OCI-LY1 (cell line): ENCODE measurements at regions not wholly inside any gene's neighbourhood (a gene's known extent, or its start where the extent isn't known, plus 50 kb on each side); places are given as distances from the start of the nearest gene placed in this dataset.

Experiments used
- H2AFZ ChIP-seq: fragments of 200-600 bp; sonication (generic), shearing (Covaris generic); 2 replicates; pipeline ENCODE4 v1.6.0; 2014; ENCODE audit warnings: antibody characterized with exemption, mild to moderate bottlenecking, low read length
- H3F3A ChIP-seq: fragments of 200-600 bp; sonication (generic), shearing (Covaris generic); 2 replicates; pipeline ENCODE4 v1.6.0; 2014; ENCODE audit warnings: mild to moderate bottlenecking, antibody characterized with exemption, low read length, moderate library complexity; ENCODE audit not compliant: insufficient read depth
- H3K27ac ChIP-seq: fragments of 200-600 bp; sonication (generic); 2 replicates; pipeline ENCODE4 v1.5.1; 2014; ENCODE audit warnings: low read length, mixed run types, mild to moderate bottlenecking, low read depth; ENCODE audit not compliant: poor library complexity, severe bottlenecking
- H3K27me3 ChIP-seq: fragments of 200-600 bp; sonication (generic); 2 replicates; pipeline ENCODE4 v1.6.0; 2014; ENCODE audit warnings: antibody characterized with exemption, mild to moderate bottlenecking, low read length, moderate library complexity; ENCODE audit not compliant: insufficient read depth
- H3K36me3 ChIP-seq: fragments of 200-600 bp; sonication (generic); 2 replicates; pipeline ENCODE4 v1.6.1; 2014; ENCODE audit warnings: mild to moderate bottlenecking, antibody characterized with exemption, low read length, moderate library complexity, mixed read lengths; ENCODE audit not compliant: insufficient read depth
- H3K4me1 ChIP-seq: fragments of 200-600 bp; sonication (generic); 2 replicates; pipeline ENCODE4 v1.5.1; 2014; ENCODE audit warnings: mild to moderate bottlenecking, low read length, moderate library complexity; ENCODE audit not compliant: insufficient read depth, severe bottlenecking
- H3K4me2 ChIP-seq: fragments of 200-600 bp; sonication (generic), shearing (Covaris generic); 2 replicates; pipeline ENCODE4 v1.6.1; 2014; ENCODE audit warnings: low read length
- H3K4me3 ChIP-seq: fragments of 200-600 bp; sonication (generic); 2 replicates; pipeline ENCODE4 v1.5.1; 2014; ENCODE audit warnings: low read length, low read depth, mild to moderate bottlenecking, mixed read lengths; ENCODE audit not compliant: poor library complexity, severe bottlenecking
- H3K79me2 ChIP-seq: fragments of 200-600 bp; shearing (Covaris generic); 2 replicates; pipeline ENCODE4 v1.6.1; 2016; ENCODE audit warnings: mixed run types, low read length, mixed read lengths; ENCODE audit not compliant: insufficient read depth
- H3K9ac ChIP-seq: fragments of 200-600 bp; sonication (generic), shearing (Covaris generic); 2 replicates; pipeline ENCODE4 v1.6.1; 2014; ENCODE audit warnings: mild to moderate bottlenecking, low read length, mixed read lengths
- H3K9me2 ChIP-seq: fragments of 200-600 bp; sonication (generic), shearing (Covaris generic); 2 replicates; pipeline ENCODE4 v1.6.1; 2014; ENCODE audit warnings: low read depth, mild to moderate bottlenecking, low read length, mixed read lengths
- H3K9me3 ChIP-seq: fragments of 200-600 bp; shearing (Covaris generic); 2 replicates; pipeline ENCODE4 v1.6.1; 2014; ENCODE audit warnings: low read length, mixed read lengths
- H4K20me1 ChIP-seq: fragments of 200-600 bp; sonication (generic), shearing (Covaris generic); 2 replicates; pipeline ENCODE4 v1.6.0; 2016; ENCODE audit warnings: mild to moderate bottlenecking, low read length; ENCODE audit not compliant: insufficient read depth
- EZH2 ChIP-seq: fragments of 200-600 bp; sonication (generic), shearing (Covaris generic); IDR thresholded peaks from 2 replicates; pipeline ENCODE4 v1.8.0; 2017; ENCODE audit warnings: borderline replicate concordance, mixed run types, mild to moderate bottlenecking, antibody characterized with exemption, low read length, moderate library complexity, mixed read lengths
- TF ChIP-seq, protein P1 (sequence below): fragments of 200-600 bp; sonication (generic), shearing (Covaris generic); IDR thresholded peaks from 2 replicates; pipeline ENCODE4 v1.5.1; 2017; ENCODE audit warnings: mild to moderate bottlenecking, antibody characterized with exemption, low read length, moderate library complexity, mixed read lengths

GRCh38 chr3:166879661-166880060, 500.4 kb downstream of the ZBBX start:
- no peaks in the 10 kb centered on the region for H3K27me3 ChIP-seq
- H3K9me2 ChIP-seq, result no peaks in the 10 kb centered on the region
- no peak overlapping the region for H3K4me3 ChIP-seq
- TF ChIP-seq, protein P1, sequence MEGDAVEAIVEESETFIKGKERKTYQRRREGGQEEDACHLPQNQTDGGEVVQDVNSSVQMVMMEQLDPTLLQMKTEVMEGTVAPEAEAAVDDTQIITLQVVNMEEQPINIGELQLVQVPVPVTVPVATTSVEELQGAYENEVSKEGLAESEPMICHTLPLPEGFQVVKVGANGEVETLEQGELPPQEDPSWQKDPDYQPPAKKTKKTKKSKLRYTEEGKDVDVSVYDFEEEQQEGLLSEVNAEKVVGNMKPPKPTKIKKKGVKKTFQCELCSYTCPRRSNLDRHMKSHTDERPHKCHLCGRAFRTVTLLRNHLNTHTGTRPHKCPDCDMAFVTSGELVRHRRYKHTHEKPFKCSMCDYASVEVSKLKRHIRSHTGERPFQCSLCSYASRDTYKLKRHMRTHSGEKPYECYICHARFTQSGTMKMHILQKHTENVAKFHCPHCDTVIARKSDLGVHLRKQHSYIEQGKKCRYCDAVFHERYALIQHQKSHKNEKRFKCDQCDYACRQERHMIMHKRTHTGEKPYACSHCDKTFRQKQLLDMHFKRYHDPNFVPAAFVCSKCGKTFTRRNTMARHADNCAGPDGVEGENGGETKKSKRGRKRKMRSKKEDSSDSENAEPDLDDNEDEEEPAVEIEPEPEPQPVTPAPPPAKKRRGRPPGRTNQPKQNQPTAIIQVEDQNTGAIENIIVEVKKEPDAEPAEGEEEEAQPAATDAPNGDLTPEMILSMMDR, result no peak
- no peak for TF ChIP-seq EZH2
- H3K27ac ChIP-seq, result no peak overlapping the region
- H3K36me3 ChIP-seq, result no peaks in the 10 kb centered on the region
- no peaks in the 10 kb centered on the region for H3K79me2 ChIP-seq
- no peak overlapping the region for H2AFZ ChIP-seq
- H3K9me3 ChIP-seq, result no peaks in the 10 kb centered on the region
- H4K20me1 ChIP-seq, result no peaks in the 10 kb centered on the region
- H3K9ac ChIP-seq, result no peak overlapping the region
- no peak overlapping the region for H3K4me2 ChIP-seq
- H3F3A ChIP-seq, result no peaks in the 10 kb centered on the region; the same call in 1 of the 2 replicates
- no peaks in the 10 kb centered on the region for H3K4me1 ChIP-seq

GRCh38 chr3:166877971-166878370, 502.1 kb downstream of the ZBBX start:
- Histone ChIP-seq H3K9me3 (no peaks in the 10 kb centered on the region), H3K9ac (no peak overlapping the region), H3K9me2 (no peaks in the 10 kb centered on the region), H3K4me1 (no peaks in the 10 kb centered on the region), H2AFZ (no peak overlapping the region), H4K20me1 (no peaks in the 10 kb centered on the region), H3K4me3 (no peak overlapping the region), H3K4me2 (no peak overlapping the region), H3K27ac (no peak overlapping the region), H3K36me3 (no peaks in the 10 kb centered on the region), H3F3A (no peaks in the 10 kb centered on the region; the same call in 1 of the 2 replicates), H3K79me2 (no peaks in the 10 kb centered on the region), H3K27me3 (no peaks in the 10 kb centered on the region)
- TF ChIP-seq, protein P1, result no peak
- TF ChIP-seq EZH2, result no peak

DNA sequence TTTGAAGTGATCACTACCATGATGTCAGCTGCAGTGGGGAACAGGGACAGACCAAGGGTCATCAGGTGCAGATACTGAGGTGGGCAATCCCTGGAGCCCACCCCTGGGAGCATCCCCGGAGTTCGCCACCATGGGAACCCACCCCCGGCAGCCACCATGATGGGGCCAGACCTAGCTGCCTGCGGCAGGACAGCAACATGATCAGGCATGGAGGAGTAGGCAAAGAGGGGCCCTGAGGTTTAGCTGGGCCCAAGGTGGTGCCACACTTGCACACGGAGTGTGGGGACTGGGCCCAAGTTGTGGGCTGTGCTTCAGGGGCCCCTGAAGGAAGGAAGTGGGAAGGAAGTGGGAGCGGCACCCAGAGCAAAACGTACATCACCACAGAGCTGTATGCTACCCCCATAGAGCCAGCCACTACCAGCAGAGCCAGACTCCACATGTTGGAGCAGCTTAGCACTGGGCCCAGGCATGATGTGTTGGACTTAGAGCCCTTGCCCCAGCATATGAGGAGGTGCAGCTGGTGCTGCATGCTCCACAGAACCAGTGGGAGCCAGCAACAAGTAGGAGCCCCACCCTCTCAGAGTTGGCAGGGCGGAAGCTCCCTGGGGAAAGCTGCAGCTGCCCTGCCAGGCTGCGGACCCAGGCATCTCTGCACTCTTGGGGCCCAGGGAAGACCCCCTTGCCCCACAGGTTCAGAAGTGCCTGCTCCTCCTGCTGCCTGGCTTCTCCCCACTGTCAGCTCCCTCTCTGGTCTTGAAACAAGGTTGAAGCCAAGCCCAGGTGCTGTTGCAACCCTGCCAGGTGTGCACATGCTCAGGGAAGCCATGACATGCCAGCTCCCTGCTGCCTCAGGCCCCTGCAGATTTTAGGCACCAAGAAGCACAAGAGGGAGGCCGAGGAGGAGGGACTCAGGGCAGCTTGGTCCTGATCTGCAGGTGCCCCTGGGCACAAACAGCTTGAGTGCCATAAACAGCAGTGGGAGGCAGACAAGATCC, 515.3 kb downstream of the ZBBX start:
- Histone ChIP-seq H3K27ac (no peak overlapping the region), H2AFZ (no peak overlapping the region)

More for the DNA sequence above, 515.3 kb downstream of the ZBBX start:
- no peaks in the 10 kb centered on the region for H3K36me3 ChIP-seq
- no peak overlapping the region for H3K4me2 ChIP-seq
- no peaks in the 10 kb centered on the region; the same call in 1 of the 2 replicates for H3K9me2 ChIP-seq
- peaks cover 2% of the 10 kb centered on the region; the same call in 1 of the 2 replicates for H3K9me3 ChIP-seq
- TF ChIP-seq, protein P1, result no peak
- TF ChIP-seq EZH2, result no peak
- H4K20me1 ChIP-seq, result no peaks in the 10 kb centered on the region
- no peaks in the 10 kb centered on the region for H3K79me2 ChIP-seq
- H3K9ac ChIP-seq, result no peak overlapping the region
- H3K4me1 ChIP-seq, result no peaks in the 10 kb centered on the region
- no peak overlapping the region for H3K4me3 ChIP-seq
- H3K27me3 ChIP-seq, result no peaks in the 10 kb centered on the region
- H3F3A ChIP-seq, result no peaks in the 10 kb centered on the region
